ENCODE measurements at regions not wholly inside any gene's neighbourhood (a gene's known extent, or its start where the extent isn't known, plus 50 kb on each side); places are given as distances from the start of the nearest gene placed in this dataset.

DNA sequence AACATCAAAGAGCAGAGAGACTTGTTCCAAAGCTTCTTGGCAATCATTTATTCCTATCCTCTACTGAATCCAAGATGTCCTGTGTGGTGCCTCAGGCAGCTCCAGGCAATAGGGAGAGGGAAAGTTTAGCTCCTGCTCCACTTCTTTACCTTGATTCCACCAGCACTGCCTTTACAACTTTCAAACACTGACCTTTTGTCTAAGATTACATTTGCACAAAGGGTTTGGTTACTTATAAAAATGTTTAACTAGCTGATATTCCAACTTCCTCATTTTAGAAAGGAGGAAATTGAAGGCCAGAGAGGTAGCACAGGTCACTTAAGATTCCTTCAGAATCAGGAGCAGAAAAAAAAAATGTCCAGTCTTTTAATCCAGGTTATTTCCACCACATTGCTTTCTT, 192.7 kb downstream of the BTG1 start:
- TF ChIP-seq, protein P1, sequence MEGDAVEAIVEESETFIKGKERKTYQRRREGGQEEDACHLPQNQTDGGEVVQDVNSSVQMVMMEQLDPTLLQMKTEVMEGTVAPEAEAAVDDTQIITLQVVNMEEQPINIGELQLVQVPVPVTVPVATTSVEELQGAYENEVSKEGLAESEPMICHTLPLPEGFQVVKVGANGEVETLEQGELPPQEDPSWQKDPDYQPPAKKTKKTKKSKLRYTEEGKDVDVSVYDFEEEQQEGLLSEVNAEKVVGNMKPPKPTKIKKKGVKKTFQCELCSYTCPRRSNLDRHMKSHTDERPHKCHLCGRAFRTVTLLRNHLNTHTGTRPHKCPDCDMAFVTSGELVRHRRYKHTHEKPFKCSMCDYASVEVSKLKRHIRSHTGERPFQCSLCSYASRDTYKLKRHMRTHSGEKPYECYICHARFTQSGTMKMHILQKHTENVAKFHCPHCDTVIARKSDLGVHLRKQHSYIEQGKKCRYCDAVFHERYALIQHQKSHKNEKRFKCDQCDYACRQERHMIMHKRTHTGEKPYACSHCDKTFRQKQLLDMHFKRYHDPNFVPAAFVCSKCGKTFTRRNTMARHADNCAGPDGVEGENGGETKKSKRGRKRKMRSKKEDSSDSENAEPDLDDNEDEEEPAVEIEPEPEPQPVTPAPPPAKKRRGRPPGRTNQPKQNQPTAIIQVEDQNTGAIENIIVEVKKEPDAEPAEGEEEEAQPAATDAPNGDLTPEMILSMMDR (IDR thresholded peaks at IDR 0.05) = no peak
- TF ChIP-seq POLR2A (IDR thresholded peaks at IDR 0.05) = no peak

All from right lobe of liver (tissue), 4 donors.